Inflammatory macrophage treated with lipopolysaccharide for 4 hours (primary cell): ENCODE measurements at regions not wholly inside any gene's neighbourhood (a gene's known extent, or its start where the extent isn't known, plus 50 kb on each side); places are given as distances from the start of the nearest gene placed in this dataset.

Source experiments
- DNase-seq: peaks from one replicate; pipeline ENCODE4 v3.0.0-alpha.2; 2020

- no peak for DNase-seq
These were observed 61.8 kb upstream of the ETS2 start for GRCh38 chr21:38743772-38744529.

GRCh38 chr21:38744861-38745260 is 60.9 kb upstream of the ETS2 start:
- no peak for DNase-seq

DNA sequence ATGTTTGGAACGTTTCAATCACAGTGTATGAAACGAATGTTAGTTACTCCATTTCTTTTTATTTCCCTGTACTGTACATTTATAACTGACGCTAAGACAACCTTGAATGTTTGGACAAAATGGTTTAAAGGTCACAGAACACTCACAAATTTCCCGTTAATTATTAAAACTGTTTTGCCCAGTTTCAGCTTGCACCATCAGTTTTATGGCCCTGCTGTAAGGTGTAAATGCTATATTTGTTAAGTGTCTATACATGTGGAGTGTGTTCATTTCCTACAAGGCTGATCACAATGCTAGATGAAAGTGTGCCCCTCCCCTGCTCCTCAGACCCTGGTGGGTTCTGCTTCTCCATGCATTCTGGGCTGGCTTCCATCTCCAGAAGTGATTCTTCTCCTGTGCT is 57.9 kb upstream of the ETS2 start:
- no peak for DNase-seq

DNA sequence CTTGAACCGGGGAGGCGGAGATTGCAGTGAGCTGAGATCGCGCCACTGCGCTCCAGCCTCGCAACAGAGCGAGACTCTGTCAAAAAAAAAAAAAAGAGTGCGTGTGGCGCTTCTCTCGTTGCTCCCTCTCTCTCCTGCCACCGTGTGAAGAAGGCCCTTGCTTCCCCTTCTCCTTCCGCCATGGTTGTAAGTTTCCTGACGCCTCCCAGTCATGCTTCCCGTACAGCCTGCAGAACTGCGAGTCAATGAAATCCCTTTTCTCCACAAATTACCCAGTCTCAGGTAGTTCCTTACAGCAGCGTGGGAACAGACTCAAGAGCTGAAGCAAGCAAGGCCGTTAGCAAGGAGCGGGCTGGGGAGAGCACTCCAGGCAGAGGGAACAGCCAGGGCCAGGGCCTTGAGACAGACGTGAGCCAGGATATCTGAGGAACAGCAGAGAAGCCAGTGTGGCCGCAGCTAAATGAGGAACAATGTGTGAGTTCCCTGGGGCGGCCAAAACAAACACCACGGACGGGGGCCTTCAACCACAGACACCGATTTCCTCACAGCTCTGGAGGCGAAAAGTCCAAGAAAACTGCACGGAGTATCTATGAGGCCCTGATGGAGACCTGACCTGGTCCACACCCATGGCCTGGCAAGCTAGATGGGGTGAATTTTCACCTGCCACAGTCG is 54.2 kb upstream of the ETS2 start:
- DNase-seq = peak; percentile 70

DNA sequence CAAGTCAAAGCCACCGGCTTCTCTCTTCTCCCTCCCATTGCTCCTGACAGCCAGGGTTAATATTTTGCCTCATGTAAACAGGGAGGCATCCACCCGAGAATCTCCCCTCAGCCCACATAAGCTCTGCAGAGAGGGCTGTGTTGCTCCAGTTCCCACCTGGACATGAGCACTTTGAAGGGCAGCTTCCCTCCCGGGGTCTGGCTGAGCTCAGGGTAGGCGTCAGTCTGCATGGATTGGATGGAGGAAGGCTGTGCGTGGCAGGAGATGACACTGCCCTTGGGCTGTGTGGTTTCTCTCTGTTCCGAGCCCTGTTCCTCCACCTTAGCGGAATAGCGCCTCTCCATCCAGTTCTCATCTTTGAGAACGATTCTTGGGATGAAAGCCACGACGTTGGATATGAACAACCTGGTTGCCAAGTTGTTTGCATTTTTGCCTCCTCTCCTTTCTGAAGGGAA is 53.7 kb upstream of the ETS2 start:
- DNase-seq = no peak

- no peak for DNase-seq
These were observed 52.6 kb upstream of the ETS2 start for GRCh38 chr21:38753114-38753513.

DNA sequence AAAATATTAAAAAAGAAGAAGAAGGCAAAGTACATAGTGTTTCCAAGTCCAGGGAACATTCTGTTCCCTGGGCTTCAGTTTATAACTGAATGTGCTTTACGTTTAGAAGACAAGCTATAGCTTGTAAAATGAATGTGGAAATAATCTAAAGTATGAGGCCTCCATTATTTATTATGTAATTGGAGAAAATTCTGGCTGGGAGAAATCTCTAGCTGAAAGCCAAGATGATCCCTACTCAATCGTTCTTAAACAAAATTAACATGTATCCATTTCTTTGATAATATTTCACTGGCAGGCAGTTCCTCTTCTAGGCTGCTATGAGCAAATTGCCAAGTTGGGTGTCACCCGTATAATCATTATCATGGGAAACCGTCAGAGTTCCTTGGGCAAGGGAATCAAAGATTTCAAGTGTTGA is 52.2 kb upstream of the ETS2 start:
- DNase-seq = peak; percentile 50
